Neuronal stem cell (in vitro differentiated cells): ENCODE measurements at regions not wholly inside any gene's neighbourhood (a gene's known extent, or its start where the extent isn't known, plus 50 kb on each side); places are given as distances from the start of the nearest gene placed in this dataset.
A peak's percentile ranks its signal among the peaks of the same experiment; 100 is the strongest.

Source experiments
- DNase-seq: peaks from one replicate; pipeline ENCODE4 v3.0.0-alpha.2; 2013; ENCODE audit warnings: low spot score
- H2AFZ ChIP-seq: one replicate; pipeline ENCODE4 v1.6.1; 2013; ENCODE audit warnings: mild to moderate bottlenecking, low read length, inconsistent platforms
- H2AK5ac ChIP-seq: 2 replicates; pipeline ENCODE4 v1.6.1; 2013; ENCODE audit warnings: low read depth, mild to moderate bottlenecking, inconsistent platforms, low read length, moderate library complexity, mixed read lengths
- H2BK120ac ChIP-seq: 2 replicates; pipeline ENCODE4 v1.6.1; 2013; ENCODE audit warnings: low read depth, mild to moderate bottlenecking, inconsistent platforms, low read length, moderate library complexity, mixed read lengths
- H2BK12ac ChIP-seq: one replicate; pipeline ENCODE4 v1.6.1; 2013; ENCODE audit warnings: low read length, inconsistent platforms
- H2BK15ac ChIP-seq: 2 replicates; pipeline ENCODE4 v1.6.1; 2013; ENCODE audit warnings: mild to moderate bottlenecking, low read length, inconsistent platforms, mixed read lengths
- H2BK5ac ChIP-seq: one replicate; pipeline ENCODE4 v1.6.1; 2013; ENCODE audit warnings: inconsistent platforms, mild to moderate bottlenecking, low read length, moderate library complexity
- H3K14ac ChIP-seq: one replicate; pipeline ENCODE4 v1.6.1; 2013; ENCODE audit warnings: low read length, inconsistent platforms
- H3K18ac ChIP-seq: 2 replicates; pipeline ENCODE4 v1.6.1; 2013; ENCODE audit warnings: low read length, inconsistent platforms
- H3K23ac ChIP-seq: 2 replicates; pipeline ENCODE4 v1.6.1; 2013; ENCODE audit warnings: low read depth, mild to moderate bottlenecking, mixed read lengths, low read length, inconsistent platforms; ENCODE audit not compliant: poor library complexity
- H3K27ac ChIP-seq: replicated peaks from 3 replicates; pipeline ENCODE4 v1.5.1; 2013; ENCODE audit warnings: low read length, inconsistent platforms
- H3K27me3 ChIP-seq, 3 experiments: 2 replicates each; pipeline ENCODE4 v1.6.1; 2013; ENCODE audit warnings: low read length in 3 of 3, mild to moderate bottlenecking in 2 of 3, inconsistent platforms in 1 of 3, low read depth in 1 of 3, mixed read lengths in 1 of 3, moderate library complexity in 1 of 3; ENCODE audit not compliant: control insufficient read depth in 3 of 3, insufficient read depth in 3 of 3
- H3K36me3 ChIP-seq, 2 donors: replicated peaks in 1 of 2; 2 replicates each; pipeline ENCODE4 v1.6.1; 2013; ENCODE audit warnings: low read length in 2 of 2; ENCODE audit not compliant: control insufficient read depth in 2 of 2, insufficient read depth in 2 of 2
- H3K4ac ChIP-seq: 2 replicates; pipeline ENCODE4 v1.6.1; 2013; ENCODE audit warnings: inconsistent platforms, mild to moderate bottlenecking, low read length, moderate library complexity
- H3K4me1 ChIP-seq, 2 donors: 1 replicate in 1 of 2; 2 replicates in 1 of 2; pipeline ENCODE4 v1.6.1; 2013; ENCODE audit warnings: low read length in 2 of 2, low read depth in 1 of 2; ENCODE audit not compliant: control insufficient read depth in 2 of 2, insufficient read depth in 1 of 2
- H3K4me2 ChIP-seq: one replicate; pipeline ENCODE4 v1.6.1; 2013; ENCODE audit warnings: mild to moderate bottlenecking, low read length, inconsistent platforms; ENCODE audit not compliant: insufficient read depth, poor library complexity, severe bottlenecking
- H3K4me3 ChIP-seq, 2 donors: 2 replicates each; pipeline ENCODE4 v1.5.1; 2013; ENCODE audit warnings: low read length in 2 of 2, mild to moderate bottlenecking in 2 of 2, inconsistent platforms in 1 of 2, moderate library complexity in 1 of 2
- H3K79me1 ChIP-seq: one replicate; pipeline ENCODE4 v1.6.1; 2013; ENCODE audit warnings: low read depth, mild to moderate bottlenecking, inconsistent platforms, low read length, moderate library complexity
- H3K9ac ChIP-seq: one replicate; pipeline ENCODE4 v1.6.1; 2013; ENCODE audit warnings: mild to moderate bottlenecking, low read depth, low read length, inconsistent platforms; ENCODE audit not compliant: poor library complexity
- H3K9me3 ChIP-seq, 2 donors: replicated peaks in 1 of 2; 2 replicates each; pipeline versions ENCODE3 to v1.6.1; 2013; ENCODE audit warnings: low read length in 2 of 2, mild to moderate bottlenecking in 2 of 2, inconsistent platforms in 1 of 2, low read depth in 1 of 2, mixed read lengths in 1 of 2, moderate library complexity in 1 of 2; ENCODE audit not compliant: control insufficient read depth in 2 of 2, insufficient read depth in 1 of 2
- H4K8ac ChIP-seq: one replicate; pipeline ENCODE4 v1.6.1; 2013; ENCODE audit warnings: low read depth, mild to moderate bottlenecking, inconsistent platforms, low read length, moderate library complexity
- H4K91ac ChIP-seq: one replicate; pipeline ENCODE4 v1.6.1; 2013; ENCODE audit warnings: low read length, low read depth, mild to moderate bottlenecking, inconsistent platforms; ENCODE audit not compliant: poor library complexity
- WGBS, 2 donors: extraction: QIAGEN DNeasy Blood & Tissue Kit; methylation state at CpG; one replicate each; pipeline ENCODE4 v1.1.7; 2013; ENCODE audit warnings: missing lambda C conversion rate in 2 of 2, mixed read lengths in 1 of 2; ENCODE audit not compliant: insufficient read length in 2 of 2, insufficient replicate concordance in 1 of 2; ENCODE audit errors: extremely low coverage in 2 of 2; 5-methylcytosine and 5-hydroxymethylcytosine counted together

- no peak overlapping the region for H4K8ac ChIP-seq
- H2AK5ac ChIP-seq: no peak overlapping the region
- H3K4me3 ChIP-seq: no peak overlapping the region
- no peak overlapping the region for H3K4me2 ChIP-seq
- no peak overlapping the region for H3K27ac ChIP-seq
- H3K4ac ChIP-seq: no peak overlapping the region
- no peak overlapping the region for H4K91ac ChIP-seq
- peaks cover 0 to 2% of the 10 kb centered on the region in 2 donors for H3K36me3 ChIP-seq
- no peaks in the 10 kb centered on the region for H3K27me3 ChIP-seq
- H2BK120ac ChIP-seq: no peak overlapping the region
- no peaks in the 10 kb centered on the region for H3K9me3 ChIP-seq
- H2AFZ ChIP-seq: peak overlapping the region; percentile 11
- H3K9ac ChIP-seq: no peak overlapping the region
- H2BK12ac ChIP-seq: no peak overlapping the region
- no peak overlapping the region for H3K23ac ChIP-seq
- WGBS, 2 donors: no CpG with 5 or more reads among the region's 1 CpG
- H3K18ac ChIP-seq: no peak overlapping the region
- H2BK5ac ChIP-seq: no peak overlapping the region
- DNase-seq: no peak
- no peak overlapping the region for H3K14ac ChIP-seq
- peaks cover 0 to 4% of the 10 kb centered on the region in 2 donors for H3K4me1 ChIP-seq
- no peaks in the 10 kb centered on the region for H3K79me1 ChIP-seq
- no peak overlapping the region for H2BK15ac ChIP-seq
Measured at GRCh38 chr4:112908511-112908910, 140.9 kb upstream of the ANK2 start.

GRCh38 chr4:112910109-112910736 lies 139.2 kb upstream of the ANK2 start:
- Histone ChIP-seq H4K91ac (no peak overlapping the region), H3K4me3 (peak overlapping the region in 1 of 2 donors; percentile 19), H3K23ac (no peak overlapping the region), H2BK5ac (no peak overlapping the region), H3K79me1 (no peaks in the 10 kb centered on the region), H2AK5ac (no peak overlapping the region), H4K8ac (no peak overlapping the region), H2BK12ac (no peak overlapping the region), H3K27ac (peak overlapping the region; percentile 88), H3K4ac (no peak overlapping the region), H2AFZ (peak overlapping the region; percentile 57), H3K4me1 (peaks cover 0 to 4% of the 10 kb centered on the region in 2 donors), H3K9me3 (no peaks in the 10 kb centered on the region), H3K36me3 (peaks cover 0 to 2% of the 10 kb centered on the region in 2 donors), H3K14ac (no peak overlapping the region), H2BK15ac (no peak overlapping the region), H3K4me2 (no peak overlapping the region), H3K27me3 (no peaks in the 10 kb centered on the region), H2BK120ac (no peak overlapping the region), H3K18ac (no peak overlapping the region), H3K9ac (no peak overlapping the region)
- no CpG with 5 or more reads among the region's 7 CpGs for WGBS, 2 donors
- DNase-seq: no peak

DNA sequence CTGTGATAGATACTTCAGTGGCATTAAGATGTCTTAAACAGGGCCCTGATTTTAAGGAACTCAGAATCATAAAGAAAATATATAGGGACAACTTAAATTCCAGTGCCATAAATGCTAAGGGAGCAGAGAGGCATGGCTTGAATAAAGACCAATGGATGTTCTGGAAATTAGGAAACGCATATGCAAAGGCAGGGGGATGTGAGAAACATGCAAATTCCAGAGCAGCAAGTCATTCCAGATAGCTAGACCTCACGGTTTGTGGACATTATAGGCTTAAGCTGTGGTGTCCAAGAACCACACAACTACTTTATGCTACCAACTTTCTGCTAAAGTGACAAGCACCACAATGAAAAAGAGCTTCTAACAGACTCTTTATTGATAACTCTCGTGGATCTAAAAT lies 132.6 kb upstream of the ANK2 start:
- H3K9ac ChIP-seq: no peak overlapping the region
- H3K27me3 ChIP-seq: no peaks in the 10 kb centered on the region
- H2BK120ac ChIP-seq: no peak overlapping the region
- H2BK12ac ChIP-seq: no peak overlapping the region
- no peak overlapping the region for H2AFZ ChIP-seq
- no peaks in the 10 kb centered on the region for H3K36me3 ChIP-seq
- no peak for DNase-seq
- no peak overlapping the region for H3K4me2 ChIP-seq
- no peak overlapping the region for H3K4me3 ChIP-seq
- no peak overlapping the region for H3K27ac ChIP-seq
- H4K91ac ChIP-seq: no peak overlapping the region
- no peak overlapping the region for H4K8ac ChIP-seq
- H3K23ac ChIP-seq: no peak overlapping the region
- no peak overlapping the region for H3K14ac ChIP-seq
- no peak overlapping the region for H3K18ac ChIP-seq
- WGBS, 2 donors: no CpG with 5 or more reads among the region's 3 CpGs
- no peak overlapping the region for H2BK15ac ChIP-seq
- H3K4me1 ChIP-seq: no peaks in the 10 kb centered on the region
- H2BK5ac ChIP-seq: no peak overlapping the region
- H3K9me3 ChIP-seq: no peaks in the 10 kb centered on the region
- H3K79me1 ChIP-seq: no peaks in the 10 kb centered on the region
- no peak overlapping the region for H2AK5ac ChIP-seq
- no peak overlapping the region for H3K4ac ChIP-seq

GRCh38 chr4:112923516-112923915 lies 125.9 kb upstream of the ANK2 start:
- Histone ChIP-seq H3K4me2 (no peak overlapping the region), H3K9ac (no peak overlapping the region), H3K4me1 (peaks cover 0 to 3% of the 10 kb centered on the region in 2 donors), H4K8ac (no peak overlapping the region), H3K4ac (no peak overlapping the region), H3K4me3 (no peak overlapping the region), H3K18ac (no peak overlapping the region), H2BK12ac (no peak overlapping the region), H3K23ac (no peak overlapping the region), H2AK5ac (no peak overlapping the region), H2BK120ac (no peak overlapping the region), H2BK5ac (no peak overlapping the region), H3K27ac (no peak overlapping the region), H3K79me1 (no peaks in the 10 kb centered on the region), H2BK15ac (no peak overlapping the region), H3K27me3 (no peaks in the 10 kb centered on the region), H3K14ac (no peak overlapping the region), H3K9me3 (no peaks in the 10 kb centered on the region), H4K91ac (no peak overlapping the region), H2AFZ (no peak overlapping the region), H3K36me3 (no peaks in the 10 kb centered on the region)
- DNase-seq: no peak
- 90% methylated on average over 1 of the region's 1 CpG; no CpG with 5 or more reads in 1 of the 2 donors for WGBS, 2 donors
